Endodermal cell (in vitro differentiated cells): ENCODE measurements at regions not wholly inside any gene's neighbourhood (a gene's known extent, or its start where the extent isn't known, plus 50 kb on each side); places are given as distances from the start of the nearest gene placed in this dataset.
A peak's percentile ranks its signal among the peaks of the same experiment; 100 is the strongest.

Source experiments
- DNase-seq: peaks from one replicate; pipeline ENCODE4 v3.0.0-alpha.2; 2017
- H3K27ac ChIP-seq: 2 replicates; pipeline ENCODE4 v1.5.1; 2013; ENCODE audit warnings: mild to moderate bottlenecking, low read depth, low read length, moderate library complexity
- H3K27me3 ChIP-seq: 2 replicates; pipeline ENCODE4 v1.6.1; 2013; ENCODE audit warnings: mild to moderate bottlenecking, low read length, moderate library complexity; ENCODE audit not compliant: insufficient read depth, control insufficient read depth, poor library complexity, severe bottlenecking
- H3K36me3 ChIP-seq: 2 replicates; pipeline ENCODE4 v1.7.0; 2013; ENCODE audit warnings: mild to moderate bottlenecking, low read length, moderate library complexity; ENCODE audit not compliant: control insufficient read depth, insufficient read depth
- H3K4me1 ChIP-seq: one replicate; pipeline ENCODE4 v1.7.0; 2013; ENCODE audit warnings: low read length; ENCODE audit not compliant: control insufficient read depth, insufficient read depth
- H3K4me3 ChIP-seq: 2 replicates; pipeline ENCODE4 v1.5.1; 2013; ENCODE audit warnings: mild to moderate bottlenecking, low read length, moderate library complexity
- H3K9ac ChIP-seq: 2 replicates; pipeline ENCODE4 v1.6.1; 2013; ENCODE audit warnings: mild to moderate bottlenecking, low read length, moderate library complexity; ENCODE audit not compliant: poor library complexity, severe bottlenecking; ENCODE audit errors: extremely low read depth
- H3K9me3 ChIP-seq: 2 replicates; pipeline ENCODE4 v1.6.1; 2013; ENCODE audit warnings: mild to moderate bottlenecking, low read length, moderate library complexity; ENCODE audit not compliant: control insufficient read depth
- H3K27ac Mint-ChIP-seq: 2 replicates; pipeline ENCODE4 v1.8.0; 2020; ENCODE audit warnings: mixed read lengths
- H3K27me3 Mint-ChIP-seq: 2 replicates; pipeline ENCODE4 v1.8.0; 2021; ENCODE audit warnings: mild to moderate bottlenecking, mixed read lengths; ENCODE audit not compliant: insufficient read depth
- H3K36me3 Mint-ChIP-seq: 2 replicates; pipeline ENCODE4 v1.8.0; 2020; ENCODE audit warnings: low read depth, mixed read lengths
- H3K4me1 Mint-ChIP-seq: 2 replicates; pipeline ENCODE4 v1.8.0; 2020; ENCODE audit warnings: mixed read lengths
- H3K4me3 Mint-ChIP-seq: 2 replicates; pipeline ENCODE4 v1.8.0; 2020; ENCODE audit warnings: mild to moderate bottlenecking, moderate library complexity, mixed read lengths
- H3K9me3 Mint-ChIP-seq: 2 replicates; pipeline ENCODE4 v1.8.0; 2020; ENCODE audit warnings: mild to moderate bottlenecking, mixed read lengths
- WGBS, 2 experiments: methylation state at CpG; one replicate each; pipeline versions ENCODE4 v1.1.5 to v1.1.7; 2013; ENCODE audit warnings: missing lambda C conversion rate in 2 of 2, mixed read lengths in 1 of 2; ENCODE audit not compliant: insufficient coverage in 1 of 2, insufficient read length in 1 of 2; 5-methylcytosine and 5-hydroxymethylcytosine counted together
- TF ChIP-seq, protein P1 (sequence below): fragments of 200-600 bp; sonication (generic); conservative IDR thresholded peaks from 2 replicates; pipeline ENCODE4 v1.5.0; 2021; ENCODE audit warnings: antibody characterized with exemption, mild to moderate bottlenecking

DNA sequence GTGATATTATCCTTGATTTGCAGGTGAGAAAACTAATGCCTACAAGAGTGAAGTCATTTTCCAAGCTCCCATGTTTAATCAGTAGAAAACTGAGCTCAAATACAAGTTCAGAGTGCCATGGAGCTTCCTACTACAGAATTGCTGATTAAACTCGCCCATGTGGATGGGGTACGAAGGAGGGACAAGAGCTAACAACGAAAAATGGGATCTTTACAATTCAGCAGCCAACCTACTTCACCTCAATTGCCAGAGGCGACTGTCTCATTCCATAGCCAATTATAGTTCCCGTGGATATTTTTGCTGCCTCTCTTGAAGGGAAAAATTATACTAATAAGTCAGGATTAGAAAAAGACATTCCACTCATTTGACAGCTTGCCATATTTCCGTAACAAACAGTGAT lies 1155.1 kb downstream of the OLFM4 start:
- Mint-ChIP-seq H3K9me3 (no peaks in the 10 kb centered on the region), H3K4me3 (no peak overlapping the region), H3K27me3 (no peaks in the 10 kb centered on the region), H3K36me3 (no peaks in the 10 kb centered on the region), H3K27ac (no peak overlapping the region), H3K4me1 (peaks cover 42% of the 10 kb centered on the region)
- Histone ChIP-seq H3K27me3 (no peaks in the 10 kb centered on the region), H3K36me3 (no peaks in the 10 kb centered on the region), H3K4me1 (peaks cover 12% of the 10 kb centered on the region), H3K9me3 (no peaks in the 10 kb centered on the region), H3K4me3 (no peak overlapping the region), H3K27ac (no peak overlapping the region), H3K9ac (no peak overlapping the region)
- no peak for DNase-seq
- TF ChIP-seq, protein P1, sequence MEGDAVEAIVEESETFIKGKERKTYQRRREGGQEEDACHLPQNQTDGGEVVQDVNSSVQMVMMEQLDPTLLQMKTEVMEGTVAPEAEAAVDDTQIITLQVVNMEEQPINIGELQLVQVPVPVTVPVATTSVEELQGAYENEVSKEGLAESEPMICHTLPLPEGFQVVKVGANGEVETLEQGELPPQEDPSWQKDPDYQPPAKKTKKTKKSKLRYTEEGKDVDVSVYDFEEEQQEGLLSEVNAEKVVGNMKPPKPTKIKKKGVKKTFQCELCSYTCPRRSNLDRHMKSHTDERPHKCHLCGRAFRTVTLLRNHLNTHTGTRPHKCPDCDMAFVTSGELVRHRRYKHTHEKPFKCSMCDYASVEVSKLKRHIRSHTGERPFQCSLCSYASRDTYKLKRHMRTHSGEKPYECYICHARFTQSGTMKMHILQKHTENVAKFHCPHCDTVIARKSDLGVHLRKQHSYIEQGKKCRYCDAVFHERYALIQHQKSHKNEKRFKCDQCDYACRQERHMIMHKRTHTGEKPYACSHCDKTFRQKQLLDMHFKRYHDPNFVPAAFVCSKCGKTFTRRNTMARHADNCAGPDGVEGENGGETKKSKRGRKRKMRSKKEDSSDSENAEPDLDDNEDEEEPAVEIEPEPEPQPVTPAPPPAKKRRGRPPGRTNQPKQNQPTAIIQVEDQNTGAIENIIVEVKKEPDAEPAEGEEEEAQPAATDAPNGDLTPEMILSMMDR: no peak
- 88 to 90% methylated on average over 2 to 5 of the region's 6 CpGs for WGBS, 2 experiments

GRCh38 chr13:54184576-54184975 lies 1156.0 kb downstream of the OLFM4 start:
- Mint-ChIP-seq H3K4me1 (peaks cover 41% of the 10 kb centered on the region), H3K27ac (peak overlapping the region; percentile 26), H3K36me3 (no peaks in the 10 kb centered on the region), H3K9me3 (no peaks in the 10 kb centered on the region), H3K27me3 (no peaks in the 10 kb centered on the region), H3K4me3 (no peak overlapping the region)
- TF ChIP-seq, protein P1: no peak
- H3K36me3 ChIP-seq: no peaks in the 10 kb centered on the region
- no peak for DNase-seq
- peaks cover 11% of the 10 kb centered on the region for H3K4me1 ChIP-seq
- no peaks in the 10 kb centered on the region for H3K27me3 ChIP-seq
- 86 to 100% methylated on average over 1 to 4 of the region's 4 CpGs for WGBS, 2 experiments
- H3K9ac ChIP-seq: no peak overlapping the region
- H3K27ac ChIP-seq: no peak overlapping the region
- H3K9me3 ChIP-seq: no peaks in the 10 kb centered on the region
- no peak overlapping the region for H3K4me3 ChIP-seq

GRCh38 chr13:54185101-54185500 lies 1156.5 kb downstream of the OLFM4 start:
- TF ChIP-seq, protein P1: no peak
- Histone ChIP-seq H3K9me3 (no peaks in the 10 kb centered on the region), H3K4me3 (no peak overlapping the region), H3K27ac (no peak overlapping the region), H3K27me3 (no peaks in the 10 kb centered on the region), H3K9ac (no peak overlapping the region), H3K36me3 (no peaks in the 10 kb centered on the region), H3K4me1 (peaks cover 12% of the 10 kb centered on the region)
- no peaks in the 10 kb centered on the region for H3K27me3 Mint-ChIP-seq
- peaks cover 40% of the 10 kb centered on the region for H3K4me1 Mint-ChIP-seq
- no peak for DNase-seq
- 67 to 86% methylated on average over 1 to 2 of the region's 2 CpGs for WGBS, 2 experiments
- no peaks in the 10 kb centered on the region for H3K36me3 Mint-ChIP-seq
- no peak overlapping the region for H3K4me3 Mint-ChIP-seq
- peak overlapping the region; percentile 34 for H3K27ac Mint-ChIP-seq
- H3K9me3 Mint-ChIP-seq: no peaks in the 10 kb centered on the region
